ENCODE measurements at regions not wholly inside any gene's neighbourhood (a gene's known extent, or its start where the extent isn't known, plus 50 kb on each side); places are given as distances from the start of the nearest gene placed in this dataset.

DNA sequence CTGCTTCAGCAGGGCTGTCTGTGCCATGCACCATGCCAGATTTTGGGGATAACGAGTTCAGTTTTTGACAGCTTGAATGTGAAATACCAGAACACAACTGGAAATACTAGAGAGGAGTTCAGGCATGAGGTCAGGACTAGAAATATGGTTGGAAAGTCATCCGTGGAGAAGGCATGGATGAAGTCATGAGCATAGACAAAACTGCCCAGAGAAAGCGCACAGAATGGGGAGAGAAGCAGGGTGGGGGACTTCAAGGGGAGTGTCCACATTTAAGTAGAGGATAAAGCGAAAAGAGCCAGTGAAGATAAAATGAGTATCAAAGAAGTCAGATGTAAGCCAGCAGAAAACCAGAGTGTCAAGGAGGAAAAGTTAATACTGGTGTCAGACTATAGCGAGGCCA, 653.4 kb upstream of the ARID1B start:
- CTCF ChIA-PET: no interaction called here
- H3K27me3 Mint-ChIP-seq (ENCODE audit: low read depth): no peaks in the 10 kb centered on the region
- DNase-seq: no peak
- intact Hi-C loops (cut with micrococcal nuclease): no loop called here
- no peak overlapping the region for H3K4me3 Mint-ChIP-seq
- H3K36me3 Mint-ChIP-seq (ENCODE audit: low read depth): peaks cover under 1% of the 10 kb centered on the region
- no peaks in the 10 kb centered on the region for H3K4me1 Mint-ChIP-seq (ENCODE audit: low read depth)
- no peak overlapping the region for H3K27ac Mint-ChIP-seq
- peaks cover 1% of the 10 kb centered on the region for H3K9me3 Mint-ChIP-seq

DNA sequence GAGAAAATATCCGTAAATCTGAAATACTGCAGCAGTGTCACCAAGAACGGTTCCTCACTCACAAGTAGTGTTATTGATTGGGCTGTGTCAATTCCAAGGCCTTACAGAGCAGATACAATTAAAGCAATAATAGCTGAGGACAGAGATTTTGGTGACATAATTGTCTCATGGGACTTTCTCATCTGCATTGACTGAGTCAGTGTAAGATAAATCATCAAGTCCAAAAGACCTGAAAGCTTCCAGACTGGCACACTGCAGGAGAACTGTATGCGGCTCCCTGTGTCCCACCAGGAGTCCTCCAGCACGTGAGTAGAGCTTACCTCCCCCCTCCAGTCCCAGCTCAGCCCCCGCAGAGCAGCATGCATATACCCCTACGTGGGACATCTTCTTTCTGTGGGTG, 655.2 kb upstream of the ARID1B start:
- DNase-seq: no peak
- Mint-ChIP-seq H3K27me3 (ENCODE audit: low read depth) (no peaks in the 10 kb centered on the region), H3K9me3 (peaks cover 3% of the 10 kb centered on the region), H3K4me3 (no peak overlapping the region), H3K4me1 (ENCODE audit: low read depth) (no peaks in the 10 kb centered on the region), H3K36me3 (ENCODE audit: low read depth) (peaks cover 2% of the 10 kb centered on the region), H3K27ac (no peak overlapping the region)
- CTCF ChIA-PET: no interaction called here
- intact Hi-C loops (cut with micrococcal nuclease): no loop called here

DNA sequence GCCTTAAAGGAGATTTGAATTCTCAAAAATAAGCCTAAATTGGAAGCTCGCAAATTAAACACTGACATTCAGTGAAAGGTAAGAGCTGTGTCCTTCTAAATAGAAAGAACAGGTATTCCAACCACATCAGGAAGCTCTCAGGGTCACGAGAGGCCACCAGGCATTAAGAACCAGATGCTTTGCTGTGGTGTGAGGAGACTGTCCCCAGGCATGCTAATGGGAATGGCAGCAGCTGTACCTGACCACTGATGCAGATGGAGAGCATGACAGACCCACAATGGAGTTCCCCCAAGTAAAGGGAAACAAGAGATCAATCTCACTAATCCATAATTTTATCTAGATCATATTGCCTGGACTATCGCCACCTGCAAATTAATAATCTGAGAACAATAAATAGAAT, 658.9 kb upstream of the NOX3 start:
- Mint-ChIP-seq H3K4me1 (ENCODE audit: low read depth) (no peaks in the 10 kb centered on the region), H3K9me3 (peaks cover 3% of the 10 kb centered on the region), H3K27me3 (ENCODE audit: low read depth) (no peaks in the 10 kb centered on the region), H3K27ac (no peak overlapping the region), H3K36me3 (ENCODE audit: low read depth) (peaks cover 2% of the 10 kb centered on the region), H3K4me3 (no peak overlapping the region)
- DNase-seq: no peak
- CTCF ChIA-PET: interaction anchor here (1.2 kb wide), 1 partner anchor 9 kb away, joined by 3 read pairs; no protein-coding TSS in a partner anchor
- intact Hi-C loops (cut with micrococcal nuclease): no loop called here

DNA sequence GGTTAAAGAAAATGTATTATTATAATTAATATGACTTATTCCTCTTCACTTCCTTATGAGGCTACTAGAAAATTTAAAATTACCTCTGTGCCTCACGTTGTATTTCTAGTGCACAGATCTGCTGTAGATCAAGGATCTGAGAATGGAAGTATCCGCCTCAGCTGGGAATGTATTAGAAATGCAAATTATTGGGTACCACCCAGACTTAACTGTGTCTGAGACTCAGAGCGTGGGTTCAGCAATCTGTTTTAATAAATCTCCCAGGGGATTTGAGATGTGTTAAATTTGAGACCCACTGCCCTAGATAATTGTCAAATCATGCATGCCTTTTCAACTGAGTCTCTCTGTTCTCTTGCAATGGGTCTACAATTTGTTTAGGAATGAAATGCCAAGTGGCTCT, 658.0 kb upstream of the NOX3 start:
- Mint-ChIP-seq H3K9me3 (peaks cover under 1% of the 10 kb centered on the region), H3K27ac (no peak overlapping the region), H3K4me1 (ENCODE audit: low read depth) (no peaks in the 10 kb centered on the region), H3K27me3 (ENCODE audit: low read depth) (no peaks in the 10 kb centered on the region), H3K36me3 (ENCODE audit: low read depth) (peaks cover under 1% of the 10 kb centered on the region), H3K4me3 (no peak overlapping the region)
- CTCF ChIA-PET: no interaction called here
- intact Hi-C loops (cut with micrococcal nuclease): no loop called here
- no peak for DNase-seq

DNA sequence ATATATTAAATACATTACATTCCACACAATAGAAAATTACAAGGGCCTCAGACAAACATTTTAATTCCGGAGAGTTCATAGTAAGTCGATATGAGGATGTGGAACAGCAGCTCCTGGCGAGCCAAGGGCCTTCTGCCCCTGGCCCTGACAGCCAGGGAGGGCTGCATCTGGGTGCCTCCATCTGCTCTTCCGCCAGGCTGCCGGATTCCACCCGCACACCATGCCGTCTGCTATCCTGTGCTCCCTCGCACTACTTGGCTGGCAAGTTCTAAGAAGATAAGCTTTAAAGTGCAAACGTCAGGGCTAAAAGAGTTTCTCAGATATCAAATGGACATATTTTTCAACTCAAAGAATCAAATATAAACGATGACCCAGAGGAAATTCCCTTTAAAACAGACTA, 656.3 kb upstream of the NOX3 start:
- H3K4me3 Mint-ChIP-seq: no peak overlapping the region
- H3K9me3 Mint-ChIP-seq: no peaks in the 10 kb centered on the region
- CTCF ChIA-PET: no interaction called here
- no peak for DNase-seq
- H3K36me3 Mint-ChIP-seq (ENCODE audit: low read depth): no peaks in the 10 kb centered on the region
- intact Hi-C loops (cut with micrococcal nuclease): no loop called here
- H3K4me1 Mint-ChIP-seq (ENCODE audit: low read depth): no peaks in the 10 kb centered on the region
- no peak overlapping the region for H3K27ac Mint-ChIP-seq
- no peaks in the 10 kb centered on the region for H3K27me3 Mint-ChIP-seq (ENCODE audit: low read depth)

DNA sequence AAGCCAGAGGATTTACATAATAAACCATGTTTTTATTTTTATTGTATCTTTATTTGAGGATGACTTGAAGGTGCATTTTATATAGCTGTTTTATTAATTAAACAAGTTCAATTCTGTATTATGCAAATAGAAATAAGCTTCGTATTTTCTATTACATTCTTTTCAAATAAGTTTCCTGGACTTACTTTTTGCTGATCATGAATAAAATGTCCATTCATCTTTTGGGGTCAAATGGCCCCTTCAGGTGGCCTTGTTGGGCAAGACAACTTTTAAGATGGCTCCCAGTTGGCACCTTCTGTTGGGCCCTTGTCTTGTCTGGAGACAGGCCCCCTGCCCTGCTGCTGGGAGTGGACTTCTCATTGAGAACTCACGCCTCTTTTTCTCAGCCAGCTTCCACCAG, 654.6 kb upstream of the NOX3 start:
- no peaks in the 10 kb centered on the region for H3K9me3 Mint-ChIP-seq
- CTCF ChIA-PET: interaction anchor here (1.1 kb wide), 1 partner anchor 8 kb away, joined by 3 read pairs; no protein-coding TSS in a partner anchor
- H3K27ac Mint-ChIP-seq: no peak overlapping the region
- H3K36me3 Mint-ChIP-seq (ENCODE audit: low read depth): no peaks in the 10 kb centered on the region
- H3K4me3 Mint-ChIP-seq: no peak overlapping the region
- intact Hi-C loops (cut with micrococcal nuclease): no loop called here
- no peaks in the 10 kb centered on the region for H3K27me3 Mint-ChIP-seq (ENCODE audit: low read depth)
- DNase-seq: no peak
- no peaks in the 10 kb centered on the region for H3K4me1 Mint-ChIP-seq (ENCODE audit: low read depth)

DNA sequence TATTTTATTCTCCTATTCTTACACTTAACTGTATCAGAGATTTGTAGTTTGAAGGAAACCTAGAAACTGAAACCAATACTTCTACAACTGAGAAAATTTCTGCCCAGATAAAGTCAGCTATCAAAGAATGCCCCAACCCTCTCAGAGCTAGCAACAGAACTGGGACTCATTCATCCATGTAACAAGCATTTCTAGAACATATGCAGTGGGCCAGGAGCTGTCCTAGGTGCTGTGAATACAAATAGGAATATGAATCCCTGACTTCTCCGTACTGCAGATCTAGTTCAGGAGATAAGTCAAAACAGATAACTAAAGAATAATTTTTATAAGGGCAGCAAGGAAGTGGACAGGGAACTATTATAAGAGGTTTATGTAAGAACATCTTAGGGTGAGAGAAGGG, 654.1 kb upstream of the NOX3 start:
- H3K27ac Mint-ChIP-seq: no peak overlapping the region
- H3K4me1 Mint-ChIP-seq (ENCODE audit: low read depth): no peaks in the 10 kb centered on the region
- DNase-seq: no peak
- H3K27me3 Mint-ChIP-seq (ENCODE audit: low read depth): no peaks in the 10 kb centered on the region
- CTCF ChIA-PET: interaction anchor here (1.1 kb wide), 1 partner anchor 8 kb away, joined by 3 read pairs; no protein-coding TSS in a partner anchor
- intact Hi-C loops (cut with micrococcal nuclease): no loop called here
- H3K4me3 Mint-ChIP-seq: no peak overlapping the region
- H3K9me3 Mint-ChIP-seq: no peaks in the 10 kb centered on the region
- H3K36me3 Mint-ChIP-seq (ENCODE audit: low read depth): no peaks in the 10 kb centered on the region

DNA sequence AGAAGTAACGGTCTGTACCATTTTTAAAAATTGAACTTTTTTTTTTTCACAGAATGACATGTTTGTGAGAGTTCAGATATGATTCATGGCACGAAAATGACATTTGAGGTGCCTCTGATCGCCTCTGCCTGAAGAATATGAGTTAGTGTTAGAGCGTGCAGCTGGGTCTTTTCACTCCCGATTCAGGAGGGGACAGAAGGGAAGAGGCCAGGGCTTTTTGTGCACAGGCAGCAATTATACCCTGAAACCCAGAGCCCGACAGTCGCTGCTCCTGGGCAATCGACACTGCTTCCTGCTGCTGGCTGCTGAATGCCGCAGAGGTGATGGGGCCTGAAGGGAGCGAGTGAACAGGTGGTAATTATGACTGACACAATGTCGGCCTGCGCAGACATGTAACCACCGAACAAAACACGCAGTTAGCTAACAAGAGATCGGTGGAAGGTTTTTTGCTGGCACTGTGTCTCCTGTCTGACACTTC, 652.0 kb upstream of the NOX3 start:
- DNase-seq: no peak
- intact Hi-C loops (cut with micrococcal nuclease): no loop called here
- H3K36me3 Mint-ChIP-seq (ENCODE audit: low read depth): no peaks in the 10 kb centered on the region
- H3K9me3 Mint-ChIP-seq: no peaks in the 10 kb centered on the region
- no peaks in the 10 kb centered on the region for H3K27me3 Mint-ChIP-seq (ENCODE audit: low read depth)
- H3K4me3 Mint-ChIP-seq: no peak overlapping the region
- H3K27ac Mint-ChIP-seq: no peak overlapping the region
- H3K4me1 Mint-ChIP-seq (ENCODE audit: low read depth): no peaks in the 10 kb centered on the region
- CTCF ChIA-PET: no interaction called here

DNA sequence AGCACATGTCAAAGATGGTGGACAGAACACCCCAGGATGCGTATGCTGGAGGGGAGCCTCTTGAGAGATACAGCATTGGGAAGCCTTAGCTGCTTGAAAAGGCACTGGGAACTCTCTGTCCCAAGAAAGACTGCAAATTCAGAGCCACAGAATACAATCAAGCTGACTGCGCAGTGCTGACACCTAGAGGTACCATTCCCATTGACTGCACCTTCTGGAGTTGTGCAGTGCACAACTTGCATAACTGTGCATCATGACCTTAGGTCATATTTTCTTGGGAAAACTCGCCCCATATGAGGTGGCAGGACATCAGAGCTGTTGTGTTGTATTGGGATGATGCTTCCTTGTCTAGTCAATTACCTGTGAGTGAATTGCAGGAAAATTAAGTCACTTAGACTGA, 646.5 kb upstream of the NOX3 start:
- CTCF ChIA-PET: interaction anchor here (0.6 to 1.2 kb wide), 3 partner anchors 8 to 384 kb away, joined by 3 to 4 read pairs (median 3); no protein-coding TSS in a partner anchor
- no peak overlapping the region for H3K4me3 Mint-ChIP-seq
- peak; percentile 30 for DNase-seq

DNA sequence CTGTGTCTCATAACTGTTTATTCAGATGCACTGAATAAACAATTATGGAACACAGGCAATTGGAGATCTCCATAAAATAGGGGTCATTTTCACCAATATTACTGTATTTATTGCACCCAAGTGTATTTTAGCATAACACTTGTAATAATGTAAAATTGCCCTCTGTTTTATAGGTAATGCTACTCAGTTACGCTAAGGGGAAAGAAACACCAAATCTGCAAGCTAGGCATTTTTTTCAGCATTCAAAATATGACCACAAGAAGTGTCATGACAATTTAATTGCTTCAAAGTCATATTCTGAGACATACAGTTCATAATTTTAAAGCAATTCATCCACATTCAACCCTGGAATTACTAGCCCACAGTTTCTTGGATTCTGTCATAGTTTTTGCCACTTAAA, 643.2 kb upstream of the NOX3 start:
- Mint-ChIP-seq H3K27ac (no peak overlapping the region), H3K36me3 (ENCODE audit: low read depth) (peaks cover 4% of the 10 kb centered on the region), H3K4me3 (no peak overlapping the region), H3K4me1 (ENCODE audit: low read depth) (no peaks in the 10 kb centered on the region), H3K27me3 (ENCODE audit: low read depth) (no peaks in the 10 kb centered on the region), H3K9me3 (peaks cover 1% of the 10 kb centered on the region)
- CTCF ChIA-PET: no interaction called here
- intact Hi-C loops (cut with micrococcal nuclease): no loop called here
- no peak for DNase-seq

More for the DNA sequence above, 646.5 kb upstream of the NOX3 start:
- Mint-ChIP-seq H3K36me3 (ENCODE audit: low read depth) (peaks cover 4% of the 10 kb centered on the region), H3K27ac (no peak overlapping the region), H3K27me3 (ENCODE audit: low read depth) (no peaks in the 10 kb centered on the region), H3K9me3 (peaks cover 1% of the 10 kb centered on the region), H3K4me1 (ENCODE audit: low read depth) (no peaks in the 10 kb centered on the region)
- intact Hi-C loops (cut with micrococcal nuclease): no loop called here

DNA sequence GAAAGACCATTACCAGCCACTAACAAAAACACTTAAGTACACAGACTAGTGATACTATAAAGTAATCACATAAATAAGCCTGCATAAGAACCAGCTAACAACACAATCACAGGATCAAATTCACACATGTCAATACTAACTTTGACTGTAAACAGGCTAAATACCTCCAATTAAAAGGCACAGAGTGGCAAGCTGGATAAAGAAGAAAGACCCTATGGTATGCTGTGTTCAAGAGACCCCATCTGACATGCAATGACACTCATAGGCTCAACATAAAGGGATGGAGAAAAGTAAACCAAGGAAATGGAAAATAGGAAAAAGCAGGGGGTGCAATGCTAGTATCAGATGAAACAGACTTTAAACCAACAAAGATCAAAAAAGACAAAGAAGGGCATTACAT, 631.8 kb upstream of the NOX3 start:
- no peak for DNase-seq
- intact Hi-C loops (cut with micrococcal nuclease): no loop called here
- Mint-ChIP-seq H3K4me1 (ENCODE audit: low read depth) (no peaks in the 10 kb centered on the region), H3K27me3 (ENCODE audit: low read depth) (no peaks in the 10 kb centered on the region), H3K4me3 (no peak overlapping the region), H3K9me3 (peaks cover 41% of the 10 kb centered on the region), H3K27ac (no peak overlapping the region), H3K36me3 (ENCODE audit: low read depth) (peaks cover 26% of the 10 kb centered on the region)
- CTCF ChIA-PET: no interaction called here

DNA sequence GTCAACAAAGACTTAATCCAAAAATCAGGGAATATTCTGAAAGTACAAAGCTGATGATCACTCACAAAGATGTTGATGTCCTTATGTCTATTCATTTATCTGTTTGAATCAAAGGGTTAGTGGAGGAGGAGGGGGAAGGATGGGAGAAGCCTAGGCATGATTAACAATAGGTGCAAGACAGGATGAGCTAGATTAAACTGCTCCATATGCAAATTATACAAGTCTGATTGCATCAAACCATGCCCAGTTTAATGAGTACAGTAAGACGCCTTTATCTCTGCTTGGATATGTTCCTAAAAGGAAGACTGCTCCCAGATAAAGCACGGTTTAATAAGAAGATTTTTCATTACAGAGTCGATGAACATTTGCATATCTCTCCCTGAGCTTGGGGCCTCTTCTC, 626.4 kb upstream of the NOX3 start:
- peaks cover 3% of the 10 kb centered on the region for H3K9me3 Mint-ChIP-seq
- no peak overlapping the region for H3K4me3 Mint-ChIP-seq
- CTCF ChIA-PET: no interaction called here
- H3K4me1 Mint-ChIP-seq (ENCODE audit: low read depth): peaks cover 2% of the 10 kb centered on the region
- no peaks in the 10 kb centered on the region for H3K27me3 Mint-ChIP-seq (ENCODE audit: low read depth)
- intact Hi-C loops (cut with micrococcal nuclease): no loop called here
- H3K27ac Mint-ChIP-seq: no peak overlapping the region
- no peak for DNase-seq
- peaks cover 3% of the 10 kb centered on the region for H3K36me3 Mint-ChIP-seq (ENCODE audit: low read depth)

DNA sequence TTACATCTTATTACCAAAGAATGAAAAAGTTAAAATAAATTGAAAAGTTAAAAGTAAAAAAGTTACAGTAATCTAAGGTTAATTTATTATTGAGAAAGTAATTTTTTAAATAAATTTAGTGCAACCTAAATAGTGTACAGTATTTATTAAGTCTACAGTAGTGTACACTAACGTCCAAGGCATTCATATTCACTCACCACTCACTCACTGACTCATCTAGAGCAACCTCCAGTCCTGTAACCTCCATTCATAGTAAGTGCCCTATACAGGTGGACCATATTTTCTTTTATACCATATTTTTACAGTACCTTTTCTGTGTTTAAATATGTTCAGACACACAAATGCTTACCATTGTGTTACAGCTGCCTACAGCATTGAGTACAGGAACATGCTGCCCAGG, 624.7 kb upstream of the NOX3 start:
- no peaks in the 10 kb centered on the region for H3K36me3 Mint-ChIP-seq (ENCODE audit: low read depth)
- peaks cover 2% of the 10 kb centered on the region for H3K4me1 Mint-ChIP-seq (ENCODE audit: low read depth)
- DNase-seq: no peak
- H3K9me3 Mint-ChIP-seq: peaks cover 1% of the 10 kb centered on the region
- H3K27me3 Mint-ChIP-seq (ENCODE audit: low read depth): no peaks in the 10 kb centered on the region
- intact Hi-C loops (cut with micrococcal nuclease): no loop called here
- H3K4me3 Mint-ChIP-seq: no peak overlapping the region
- CTCF ChIA-PET: no interaction called here
- no peak overlapping the region for H3K27ac Mint-ChIP-seq

Data from activated naive CD4-positive, alpha-beta T cell treated with anti-CD3 and anti-CD28 coated beads for 36 hours (primary cell).